ENCODE measurements at regions not wholly inside any gene's neighbourhood (a gene's known extent, or its start where the extent isn't known, plus 50 kb on each side); places are given as distances from the start of the nearest gene placed in this dataset.

GRCh38 chr5:173488144-173488543 is 128.3 kb downstream of the BOD1 start:
- H3K4me3 ChIP-seq (ENCODE audit: low read depth in 1 of 2, low read length in 2 of 2) = no peak overlapping the region
- no peak overlapping the region for H3K27ac ChIP-seq (ENCODE audit: low read length)
- peaks cover 10% of the 10 kb centered on the region for H3K27me3 ChIP-seq (ENCODE audit: insufficient read depth, low read length, poor library complexity)
- TF ChIP-seq EZH2 (IDR thresholded peaks at IDR 0.05; ENCODE audit: borderline replicate concordance, low read depth, low read length, severe bottlenecking) = no peak
- TF ChIP-seq, protein P1, sequence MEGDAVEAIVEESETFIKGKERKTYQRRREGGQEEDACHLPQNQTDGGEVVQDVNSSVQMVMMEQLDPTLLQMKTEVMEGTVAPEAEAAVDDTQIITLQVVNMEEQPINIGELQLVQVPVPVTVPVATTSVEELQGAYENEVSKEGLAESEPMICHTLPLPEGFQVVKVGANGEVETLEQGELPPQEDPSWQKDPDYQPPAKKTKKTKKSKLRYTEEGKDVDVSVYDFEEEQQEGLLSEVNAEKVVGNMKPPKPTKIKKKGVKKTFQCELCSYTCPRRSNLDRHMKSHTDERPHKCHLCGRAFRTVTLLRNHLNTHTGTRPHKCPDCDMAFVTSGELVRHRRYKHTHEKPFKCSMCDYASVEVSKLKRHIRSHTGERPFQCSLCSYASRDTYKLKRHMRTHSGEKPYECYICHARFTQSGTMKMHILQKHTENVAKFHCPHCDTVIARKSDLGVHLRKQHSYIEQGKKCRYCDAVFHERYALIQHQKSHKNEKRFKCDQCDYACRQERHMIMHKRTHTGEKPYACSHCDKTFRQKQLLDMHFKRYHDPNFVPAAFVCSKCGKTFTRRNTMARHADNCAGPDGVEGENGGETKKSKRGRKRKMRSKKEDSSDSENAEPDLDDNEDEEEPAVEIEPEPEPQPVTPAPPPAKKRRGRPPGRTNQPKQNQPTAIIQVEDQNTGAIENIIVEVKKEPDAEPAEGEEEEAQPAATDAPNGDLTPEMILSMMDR (IDR thresholded peaks at IDR 0.05; ENCODE audit: borderline replicate concordance, extremely low read depth, low read length, poor library complexity, severe bottlenecking) = no peak
- H3K9ac ChIP-seq (ENCODE audit: low read depth, low read length) = no peak overlapping the region
- no peak overlapping the region for H2AFZ ChIP-seq (ENCODE audit: low read depth, low read length)
- H3K9me3 ChIP-seq (ENCODE audit: insufficient read depth, low read length, severe bottlenecking) = no peaks in the 10 kb centered on the region
- ATAC-seq (ENCODE audit: insufficient read depth, low read depth) (no peak), DNase-seq (no peak)
- no peaks in the 10 kb centered on the region for H3K79me2 ChIP-seq (ENCODE audit: insufficient read depth, low read length)
- no peaks in the 10 kb centered on the region for H3K4me1 ChIP-seq (ENCODE audit: insufficient read depth, low read length)
- H3K36me3 ChIP-seq (ENCODE audit: insufficient read depth, low read length) = no peaks in the 10 kb centered on the region
- H3K4me2 ChIP-seq (ENCODE audit: insufficient read depth, low read length) = no peak overlapping the region
- H4K20me1 ChIP-seq (ENCODE audit: insufficient read depth, low read length) = no peaks in the 10 kb centered on the region

DNA sequence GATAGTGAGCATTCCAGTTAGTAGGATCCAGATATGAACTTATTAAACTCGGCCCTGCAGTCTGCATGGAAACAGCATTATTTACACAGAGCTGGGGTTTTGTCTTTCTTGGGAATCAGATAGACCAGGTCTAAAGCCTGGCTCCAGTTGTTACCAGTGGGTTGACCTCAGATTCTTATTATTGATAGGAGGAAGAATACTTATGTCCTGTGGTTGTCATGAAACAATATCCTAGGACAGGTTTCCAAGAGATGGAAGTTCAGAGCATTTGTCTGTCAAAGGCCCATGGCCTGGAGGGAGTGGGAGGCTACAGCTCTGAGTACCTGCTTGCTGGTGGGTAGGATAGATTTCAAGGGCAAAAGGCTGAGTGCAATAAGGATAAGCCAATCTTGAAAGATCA is 129.2 kb downstream of the BOD1 start:
- no peaks in the 10 kb centered on the region for H3K36me3 ChIP-seq (ENCODE audit: insufficient read depth, low read length)
- H4K20me1 ChIP-seq (ENCODE audit: insufficient read depth, low read length) = no peaks in the 10 kb centered on the region
- no peaks in the 10 kb centered on the region for H3K4me1 ChIP-seq (ENCODE audit: insufficient read depth, low read length)
- DNase-seq (no peak), ATAC-seq (ENCODE audit: insufficient read depth, low read depth) (no peak)
- H3K4me2 ChIP-seq (ENCODE audit: insufficient read depth, low read length) = no peak overlapping the region
- H2AFZ ChIP-seq (ENCODE audit: low read depth, low read length) = no peak overlapping the region
- H3K9me3 ChIP-seq (ENCODE audit: insufficient read depth, low read length, severe bottlenecking) = no peaks in the 10 kb centered on the region
- H3K4me3 ChIP-seq (ENCODE audit: low read depth in 1 of 2, low read length in 2 of 2) = no peak overlapping the region
- H3K9ac ChIP-seq (ENCODE audit: low read depth, low read length) = no peak overlapping the region
- TF ChIP-seq, protein P1 (IDR thresholded peaks at IDR 0.05; ENCODE audit: borderline replicate concordance, extremely low read depth, low read length, poor library complexity, severe bottlenecking) = no peak
- TF ChIP-seq EZH2 (IDR thresholded peaks at IDR 0.05; ENCODE audit: borderline replicate concordance, low read depth, low read length, severe bottlenecking) = no peak
- H3K27me3 ChIP-seq (ENCODE audit: insufficient read depth, low read length, poor library complexity) = peaks cover 10% of the 10 kb centered on the region
- no peak overlapping the region for H3K27ac ChIP-seq (ENCODE audit: low read length)
- H3K79me2 ChIP-seq (ENCODE audit: insufficient read depth, low read length) = no peaks in the 10 kb centered on the region

DNA sequence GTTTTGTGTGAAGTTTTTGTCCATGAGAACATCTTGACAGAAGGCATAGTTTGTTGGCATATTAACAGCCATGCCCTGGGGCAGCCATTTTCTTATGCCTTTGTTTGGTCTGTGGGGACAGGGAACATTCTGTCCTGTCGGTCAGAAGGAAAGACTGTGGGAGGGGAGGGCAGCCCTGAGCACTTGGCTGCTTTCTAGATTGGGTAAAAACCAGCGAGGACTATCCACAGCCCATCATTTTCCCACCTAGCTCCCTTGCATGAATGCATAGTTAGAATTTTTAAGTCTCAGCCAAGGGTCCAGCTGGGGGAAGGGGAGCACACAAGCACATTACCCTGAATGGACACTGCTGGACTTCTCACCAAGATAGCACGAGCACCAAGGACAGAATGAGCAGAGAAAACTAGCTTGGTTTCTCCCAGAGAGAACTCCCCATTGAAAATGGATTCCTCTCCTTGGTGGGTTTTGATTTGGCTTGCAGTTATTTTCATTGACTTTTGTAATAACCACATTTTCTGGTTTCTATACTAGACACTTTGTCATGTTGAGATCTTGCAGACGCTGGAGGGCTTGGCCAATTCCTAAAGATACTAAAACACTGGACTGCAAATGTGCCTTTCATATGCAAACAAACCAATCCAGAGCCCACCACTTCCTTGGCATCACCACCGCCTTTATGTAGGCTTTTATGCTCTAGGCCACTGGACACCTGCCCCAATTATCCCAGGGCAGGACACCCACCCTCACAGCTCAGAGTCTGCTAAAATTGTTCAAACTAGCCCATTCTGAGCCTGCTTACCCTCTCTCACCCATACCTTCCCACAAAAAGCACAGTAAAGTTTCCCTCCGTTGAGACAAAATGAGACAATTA is 129.9 kb downstream of the BOD1 start:
- Histone ChIP-seq H3K27me3 (ENCODE audit: insufficient read depth, low read length, poor library complexity) (peaks cover 10% of the 10 kb centered on the region), H4K20me1 (ENCODE audit: insufficient read depth, low read length) (no peaks in the 10 kb centered on the region), H3K27ac (ENCODE audit: low read length) (no peak overlapping the region)

More for the DNA sequence above, 129.9 kb downstream of the BOD1 start:
- Histone ChIP-seq H3K36me3 (ENCODE audit: insufficient read depth, low read length) (no peaks in the 10 kb centered on the region), H3K4me3 (ENCODE audit: low read depth in 1 of 2, low read length in 2 of 2) (no peak overlapping the region), H3K9me3 (ENCODE audit: insufficient read depth, low read length, severe bottlenecking) (no peaks in the 10 kb centered on the region), H3K9ac (ENCODE audit: low read depth, low read length) (no peak overlapping the region), H3K79me2 (ENCODE audit: insufficient read depth, low read length) (no peaks in the 10 kb centered on the region), H2AFZ (ENCODE audit: low read depth, low read length) (no peak overlapping the region), H3K4me1 (ENCODE audit: insufficient read depth, low read length) (no peaks in the 10 kb centered on the region), H3K4me2 (ENCODE audit: insufficient read depth, low read length) (no peak overlapping the region)
- TF ChIP-seq, protein P1 (IDR thresholded peaks at IDR 0.05; ENCODE audit: borderline replicate concordance, extremely low read depth, low read length, poor library complexity, severe bottlenecking) = no peak
- no peak for TF ChIP-seq EZH2 (IDR thresholded peaks at IDR 0.05; ENCODE audit: borderline replicate concordance, low read depth, low read length, severe bottlenecking)
- no peak for ATAC-seq (ENCODE audit: insufficient read depth, low read depth)
- no peak for DNase-seq
